HG03108 (cell line): ENCODE measurements at regions not wholly inside any gene's neighbourhood (a gene's known extent, or its start where the extent isn't known, plus 50 kb on each side); places are given as distances from the start of the nearest gene placed in this dataset.
A peak's percentile ranks its signal among the peaks of the same experiment; 100 is the strongest.

Source experiments
- ATAC-seq: cut with Tn5 transposase; IDR thresholded peaks from one replicate; pipeline ENCODE4 v1.9.1; 2021; ENCODE audit warnings: moderate library complexity; ENCODE audit not compliant: unreplicated experiment

GRCh38 chrX:131764216-131764615 lies 220.3 kb downstream of the OR13H1 start:
- ATAC-seq, result no peak

DNA sequence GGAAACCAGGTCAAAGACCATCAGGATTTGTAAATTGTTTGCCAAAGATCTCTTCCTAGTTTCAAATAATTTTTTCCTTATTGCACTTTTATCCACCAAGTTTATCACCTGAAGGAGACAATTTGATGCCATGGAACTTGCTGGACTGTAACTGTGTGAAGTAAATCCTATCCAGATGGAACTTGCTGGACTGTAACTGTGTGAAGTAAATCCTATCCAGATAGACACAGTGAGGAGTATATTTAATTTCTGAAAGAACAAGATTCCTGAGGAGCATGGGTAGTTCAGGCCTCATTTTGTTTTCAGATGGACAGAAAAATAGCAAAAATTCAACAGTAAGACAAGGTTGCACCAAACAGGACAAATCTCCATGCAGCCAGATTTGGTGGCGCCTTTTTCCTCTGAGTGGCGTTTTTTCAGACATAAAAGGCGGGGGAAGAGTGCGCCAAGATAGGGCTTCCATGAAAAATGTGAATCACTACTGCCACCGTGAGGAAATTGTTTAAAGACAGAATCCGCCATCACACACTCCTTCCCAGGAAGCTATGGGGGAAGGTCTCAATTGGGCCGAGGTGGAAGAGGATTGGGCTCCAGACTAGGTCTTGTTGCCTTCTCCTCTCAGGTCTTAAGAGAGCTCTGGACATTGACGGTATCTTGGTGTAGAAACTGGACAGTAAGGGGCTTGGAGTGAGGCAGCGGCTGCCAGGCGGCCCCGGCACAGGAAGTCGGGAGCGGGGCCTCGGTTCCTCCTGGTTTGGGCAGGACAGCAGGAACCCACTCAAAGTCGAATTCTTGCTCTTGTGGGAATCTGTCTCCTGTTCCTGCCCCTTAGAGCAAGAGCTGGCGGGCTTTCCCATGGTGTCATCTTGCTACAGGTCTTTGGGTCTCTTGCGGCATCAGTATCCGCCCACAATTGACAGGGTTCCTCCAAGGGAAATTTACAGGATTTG lies 234.7 kb downstream of the OR13H1 start:
- peak; percentile 57 for ATAC-seq

DNA sequence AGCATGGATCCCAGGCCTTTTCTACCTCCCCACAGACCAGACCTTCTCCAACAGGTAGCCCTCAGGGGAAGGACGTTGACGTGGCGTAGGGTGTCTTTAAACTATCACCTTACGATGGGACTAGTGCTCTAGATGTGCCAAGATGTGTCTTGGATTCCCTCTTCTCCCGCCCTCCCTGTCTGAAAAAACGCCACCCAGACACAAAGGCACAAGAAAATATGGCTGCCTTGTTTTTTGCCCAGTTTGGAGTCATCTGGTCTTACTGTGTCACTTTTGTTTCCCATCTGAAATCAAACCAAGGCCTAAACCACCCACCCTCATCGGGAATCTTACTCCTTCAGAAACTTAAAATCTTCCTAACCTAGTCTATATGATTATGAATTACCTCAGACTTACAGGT lies 235.4 kb downstream of the OR13H1 start:
- ATAC-seq, result no peak

DNA sequence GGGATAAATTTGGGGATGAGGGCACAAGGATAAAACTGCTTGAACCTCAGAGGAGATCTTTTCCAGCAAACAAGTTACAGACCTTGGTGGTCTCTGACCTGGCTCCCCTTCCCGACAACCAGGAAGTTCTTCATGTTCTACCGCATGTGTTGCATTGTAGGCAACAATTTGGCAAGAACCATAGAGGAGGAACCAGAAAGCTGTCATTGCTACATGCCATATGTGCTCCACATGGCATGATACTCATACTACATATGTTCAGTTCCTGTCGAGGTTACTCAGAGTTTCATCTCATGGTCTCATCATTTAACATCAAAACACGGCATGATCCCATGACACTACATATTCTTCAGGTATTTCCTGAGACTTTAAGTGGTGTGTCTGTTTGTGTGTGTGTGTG lies 235.9 kb downstream of the OR13H1 start:
- no peak for ATAC-seq

DNA sequence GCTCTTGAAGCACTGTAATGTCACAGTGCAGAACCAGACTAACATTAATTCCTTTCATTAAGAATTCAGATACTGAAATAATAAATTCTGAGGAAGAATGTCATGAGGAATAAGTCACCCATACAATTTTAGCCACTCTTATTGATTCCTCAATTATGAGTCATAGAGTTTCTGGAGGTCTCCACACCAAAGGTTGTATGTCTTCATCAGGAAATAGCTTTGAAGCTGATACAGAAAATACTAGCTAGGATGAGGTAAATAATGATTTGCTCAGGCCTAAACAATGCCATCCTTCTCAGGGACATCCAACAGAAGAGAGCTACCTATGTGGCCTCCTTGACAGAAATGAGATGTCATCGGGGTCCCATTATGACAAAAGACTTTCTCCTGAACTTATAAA lies 238.8 kb downstream of the OR13H1 start:
- no peak for ATAC-seq

GRCh38 chrX:131783555-131784308 lies 239.4 kb upstream of the STK26 start:
- ATAC-seq, result peak; percentile 40

DNA sequence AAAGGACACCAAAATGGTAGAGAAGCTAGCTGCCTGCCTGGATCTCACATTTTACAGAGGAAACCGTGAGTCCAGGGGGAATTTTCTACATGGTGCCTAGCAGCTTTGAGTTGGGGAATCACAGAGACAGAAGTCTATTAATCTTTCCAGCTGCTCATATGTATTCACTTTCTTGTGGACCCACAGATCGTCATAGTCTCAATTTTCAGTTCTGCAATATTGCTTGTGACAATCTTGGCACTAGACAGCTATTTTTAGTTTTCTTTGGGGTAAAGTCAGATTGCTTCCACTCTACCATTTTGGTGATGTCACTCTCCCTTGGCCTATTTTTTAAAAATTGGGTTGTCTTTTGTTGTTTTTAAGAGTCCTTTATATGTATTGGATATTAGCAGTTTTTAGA lies 233.4 kb upstream of the STK26 start:
- ATAC-seq, result peak; percentile 37

- no peak for ATAC-seq
Measured at GRCh38 chrX:131791608-131792355, 231.3 kb upstream of the STK26 start.

DNA sequence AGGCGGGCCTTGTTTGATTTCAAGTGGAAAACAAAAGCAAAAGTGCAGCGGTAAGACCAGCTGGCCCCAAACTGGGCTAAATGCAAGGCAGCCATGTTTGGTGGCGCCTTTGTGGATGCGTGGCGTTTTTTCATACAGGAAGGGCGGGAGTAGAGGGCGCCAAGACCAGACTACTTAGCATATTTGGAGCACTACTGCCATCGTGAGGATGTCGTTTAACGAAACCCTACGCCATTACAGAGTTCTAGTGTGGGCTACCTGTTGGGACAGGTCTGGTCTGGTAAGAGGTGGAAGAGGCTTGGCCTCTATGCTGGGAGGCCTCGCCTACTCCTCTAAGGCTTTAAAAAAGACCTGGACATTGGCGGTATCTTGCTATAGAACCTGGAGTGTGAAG lies 230.7 kb upstream of the STK26 start:
- ATAC-seq, result peak; percentile 60

- ATAC-seq, result peak; percentile 51
Measured at GRCh38 chrX:131792789-131793462, 230.2 kb upstream of the STK26 start.

DNA sequence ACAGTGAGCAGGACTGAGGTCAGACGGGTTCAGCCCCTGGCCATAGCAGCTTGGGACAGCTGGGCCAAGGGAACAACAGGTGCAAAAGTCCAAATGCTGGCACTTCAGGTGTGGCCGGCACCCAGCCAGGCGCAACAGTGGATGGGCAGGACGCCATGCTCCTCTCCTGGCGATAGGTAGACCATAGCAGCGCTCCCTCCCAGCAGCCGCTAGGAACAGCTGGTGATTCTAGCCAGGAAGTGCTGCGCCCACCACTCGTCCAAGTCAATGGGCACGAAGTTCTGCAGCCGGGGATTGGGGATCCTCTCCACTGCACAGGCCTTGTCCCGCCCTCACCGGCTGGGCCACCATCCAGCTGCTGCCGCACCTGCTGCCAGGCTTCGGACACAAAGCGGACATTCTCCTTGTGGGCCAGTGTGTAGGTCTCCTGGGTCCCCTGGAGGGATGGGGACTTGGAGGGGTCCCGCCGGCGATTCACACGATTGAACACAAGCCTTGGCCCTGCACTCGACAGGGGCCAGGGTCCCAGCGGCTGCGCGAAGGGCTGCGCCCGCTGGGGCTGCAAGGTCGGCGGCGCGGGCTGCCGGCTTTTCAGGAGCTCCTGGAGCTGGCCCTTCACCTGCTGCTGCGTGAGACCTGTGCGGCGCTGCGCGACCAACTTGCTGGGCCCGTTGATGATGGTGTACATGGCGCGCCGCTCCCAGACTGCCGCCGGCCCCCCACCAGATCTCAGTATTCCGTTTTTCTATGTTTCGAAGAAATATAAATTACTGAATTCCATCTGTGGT lies 227.5 kb upstream of the STK26 start:
- no peak for ATAC-seq

GRCh38 chrX:131801066-131801465 lies 222.0 kb upstream of the STK26 start:
- ATAC-seq, result no peak

DNA sequence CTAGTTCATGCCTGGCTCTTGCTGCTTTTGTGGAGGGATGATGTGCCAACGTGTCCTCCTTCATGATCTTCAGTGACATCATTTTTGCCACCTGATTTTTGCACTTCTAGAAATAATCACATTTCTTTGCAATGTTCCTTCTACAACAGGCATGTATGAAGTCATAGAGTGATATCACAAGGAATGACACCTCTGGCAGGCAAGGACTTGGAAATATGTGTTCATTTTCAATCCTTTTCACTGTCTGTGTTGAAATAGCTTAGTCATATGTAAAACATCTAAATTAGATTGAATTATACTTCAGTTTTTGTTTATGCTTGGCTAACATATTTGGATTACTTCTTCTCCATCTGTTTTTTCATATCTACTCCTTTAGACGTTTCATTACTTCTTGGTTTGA lies 221.2 kb upstream of the STK26 start:
- ATAC-seq, result no peak

- peak; percentile 82 for ATAC-seq
Measured at GRCh38 chrX:131802836-131803626, 220.1 kb upstream of the STK26 start.

DNA sequence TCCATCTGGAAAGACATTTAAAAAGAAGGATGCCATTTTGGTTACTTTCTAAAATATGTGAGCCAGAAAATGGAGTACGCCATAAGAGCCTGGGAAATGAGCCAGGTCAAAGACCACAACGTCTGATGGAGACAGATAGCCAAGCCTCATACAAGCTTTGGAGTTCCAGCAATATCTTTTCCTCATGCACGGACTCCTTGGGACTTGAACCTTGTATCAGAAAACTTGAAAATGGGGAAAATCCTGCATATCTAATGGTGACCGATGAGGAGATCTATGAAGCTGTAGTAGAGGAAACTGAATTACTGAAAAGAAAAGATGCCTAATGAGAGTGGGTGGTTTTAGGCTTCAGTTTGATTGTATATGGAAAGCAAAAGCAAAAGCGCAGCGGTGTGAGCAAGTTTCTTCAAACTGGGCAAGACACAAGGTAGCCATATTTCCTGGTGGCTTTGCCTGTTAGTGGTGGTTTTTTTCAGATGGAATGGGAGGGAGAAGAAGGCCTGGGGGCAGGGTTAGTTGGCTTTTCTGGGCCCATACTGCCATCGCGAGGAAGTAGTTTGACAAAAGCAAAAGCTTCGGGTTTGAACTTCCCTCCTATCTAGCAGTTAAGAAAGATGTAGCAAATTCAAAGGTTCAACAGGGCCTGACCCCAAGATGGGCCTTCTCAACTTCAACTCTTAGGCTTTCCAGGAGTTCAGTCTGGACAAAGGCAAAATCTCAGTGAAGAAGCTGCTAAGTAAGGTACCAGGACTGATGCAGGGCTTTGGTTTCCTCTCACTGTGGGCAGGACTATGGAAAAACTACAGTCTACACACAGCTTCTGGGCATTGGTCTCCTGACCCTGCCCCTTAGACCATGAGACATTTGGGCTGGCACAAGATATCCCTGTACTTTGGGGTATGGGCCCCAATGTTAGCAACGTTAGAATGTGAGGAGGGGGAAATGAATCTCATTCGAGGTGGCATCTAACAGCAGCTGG lies 210.0 kb upstream of the STK26 start:
- ATAC-seq, result peak; percentile 83

DNA sequence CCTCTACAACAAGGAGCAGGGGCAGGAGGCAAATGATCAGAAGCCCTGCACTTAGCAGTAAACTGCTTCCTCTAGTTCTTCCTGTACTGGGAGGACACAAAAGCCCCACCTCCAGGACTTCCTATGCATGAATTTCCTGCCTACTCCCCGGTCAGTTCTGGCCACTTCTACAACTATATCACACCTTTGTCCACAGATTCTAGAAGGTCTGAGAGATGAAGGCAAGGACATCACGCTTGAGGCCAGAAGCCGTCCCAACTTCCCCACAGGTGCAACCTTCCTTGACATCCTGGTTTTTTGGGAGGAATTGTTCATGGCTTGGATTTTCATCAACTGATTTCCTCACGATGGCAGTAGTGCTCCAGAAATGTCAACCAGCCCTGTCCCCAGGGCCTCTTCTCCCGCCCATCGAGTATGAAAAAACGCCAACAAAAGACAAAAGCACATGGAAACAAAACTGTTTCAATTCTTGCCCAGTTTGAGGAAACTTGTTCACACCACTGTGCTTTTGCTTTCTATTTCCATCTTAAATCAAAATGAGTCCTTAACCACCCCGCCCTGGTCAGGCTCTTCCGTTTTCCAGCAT lies 206.5 kb upstream of the STK26 start:
- ATAC-seq, result peak; percentile 52

DNA sequence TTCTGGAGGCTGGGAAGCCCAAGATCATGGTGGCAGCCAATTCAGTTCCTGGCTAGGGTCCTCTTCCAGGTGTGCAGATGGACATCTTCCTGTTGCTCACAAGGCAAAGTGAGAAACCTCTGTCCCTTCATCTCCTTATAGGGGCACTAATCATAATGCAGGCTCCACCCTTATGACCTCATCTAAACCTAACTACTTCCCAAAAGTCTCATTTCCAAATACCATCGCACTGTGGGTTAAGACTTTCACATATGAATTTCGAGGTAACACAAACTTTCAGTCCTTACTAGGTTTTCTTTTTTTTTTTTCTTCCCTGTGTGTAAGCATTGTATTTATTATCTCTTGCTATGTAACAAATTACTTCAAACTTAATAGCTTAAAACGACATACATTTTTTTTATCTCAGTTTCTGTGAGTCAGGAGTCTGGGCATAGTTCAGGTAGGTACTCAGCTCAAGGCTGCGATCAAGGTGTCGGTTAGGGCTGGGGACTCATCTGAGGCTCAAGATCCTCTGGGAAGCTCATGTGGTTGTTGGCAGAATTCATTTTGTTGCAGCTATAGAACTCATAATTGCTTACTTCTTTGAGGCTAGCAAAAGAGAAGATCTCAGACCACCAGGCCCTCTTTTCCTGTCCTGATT lies 204.7 kb upstream of the STK26 start:
- no peak for ATAC-seq
